ENCODE measurements at regions not wholly inside any gene's neighbourhood (a gene's known extent, or its start where the extent isn't known, plus 50 kb on each side); places are given as distances from the start of the nearest gene placed in this dataset.

- no peaks in the 10 kb centered on the region for H3K27me3 Mint-ChIP-seq (ENCODE audit: low read depth in 3 of 3)
- Histone ChIP-seq H3K4me2 (replicated peaks; ENCODE audit: extremely low read depth, low read length, poor library complexity, severe bottlenecking) (no peak overlapping the region), H4K20me1 (ENCODE audit: insufficient read depth, low read length) (no peaks in the 10 kb centered on the region), H3K27me3 (ENCODE audit: control insufficient read depth in 2 of 2, insufficient read depth in 2 of 2, low read length in 2 of 2) (no peaks in the 10 kb centered on the region), H3K4me3 (replicated peaks in 1 of 3; ENCODE audit: low read depth in 2 of 3, low read length in 3 of 3) (no peak overlapping the region), H3K27ac (ENCODE audit: low read depth in 1 of 2, low read length in 2 of 2) (no peak overlapping the region), H3K36me3 (replicated peaks in 1 of 2; ENCODE audit: control insufficient read depth in 1 of 2, insufficient read depth in 2 of 2, low read length in 2 of 2) (no peaks in the 10 kb centered on the region), H3K9ac (ENCODE audit: insufficient read depth, low read length, poor library complexity, severe bottlenecking) (no peak overlapping the region), H3K9me3 (replicated peaks in 1 of 2; ENCODE audit: control insufficient read depth in 1 of 2, insufficient read depth in 1 of 2, low read length in 2 of 2) (peaks cover 0 to 4% of the 10 kb centered on the region in 2 donors), H3K79me2 (ENCODE audit: insufficient read depth, low read length) (no peaks in the 10 kb centered on the region), H2AFZ (ENCODE audit: insufficient read depth, low read depth, low read length, poor library complexity, severe bottlenecking) (no peak overlapping the region), H3K4me1 (ENCODE audit: control insufficient read depth in 1 of 2, insufficient read depth in 2 of 2, low read length in 2 of 2) (no peaks in the 10 kb centered on the region)
- DNase-seq: no peak
- H3K36me3 Mint-ChIP-seq: no peaks in the 10 kb centered on the region
- intact Hi-C loops (cut with micrococcal nuclease): no loop called here
- TF ChIP-seq CTCF (IDR thresholded peaks at IDR 0.05): no peak
- WGBS (ENCODE audit: insufficient coverage): no CpG with 5 or more reads among the region's 1 CpG
- no peak overlapping the region for H3K27ac Mint-ChIP-seq
- no peaks in the 10 kb centered on the region for H3K4me1 Mint-ChIP-seq
- no peak overlapping the region for H3K4me3 Mint-ChIP-seq
- H3K9me3 Mint-ChIP-seq: peaks cover 0 to 3% (median 0%) of the 10 kb centered on the region in 7 donors
Observed at GRCh38 chr6:91708534-91708933, 1121.7 kb upstream of the MAP3K7 start.

- peaks cover 0 to 4% (median 2%) of the 10 kb centered on the region in 7 donors for H3K9me3 Mint-ChIP-seq
- TF ChIP-seq CTCF (IDR thresholded peaks at IDR 0.05): no peak
- no peak overlapping the region for H3K27ac ChIP-seq (ENCODE audit: low read depth in 1 of 2, low read length in 2 of 2)
- no peaks in the 10 kb centered on the region for H3K27me3 Mint-ChIP-seq (ENCODE audit: low read depth in 3 of 3)
- H3K27me3 ChIP-seq (ENCODE audit: control insufficient read depth in 2 of 2, insufficient read depth in 2 of 2, low read length in 2 of 2): no peaks in the 10 kb centered on the region
- H3K9me3 ChIP-seq (replicated peaks in 1 of 2; ENCODE audit: control insufficient read depth in 1 of 2, insufficient read depth in 1 of 2, low read length in 2 of 2): peaks cover 0 to 4% of the 10 kb centered on the region in 2 donors
- H2AFZ ChIP-seq (ENCODE audit: insufficient read depth, low read depth, low read length, poor library complexity, severe bottlenecking): no peak overlapping the region
- H3K4me1 ChIP-seq (ENCODE audit: control insufficient read depth in 1 of 2, insufficient read depth in 2 of 2, low read length in 2 of 2): no peaks in the 10 kb centered on the region
- no peaks in the 10 kb centered on the region for H3K4me1 Mint-ChIP-seq
- no peaks in the 10 kb centered on the region for H4K20me1 ChIP-seq (ENCODE audit: insufficient read depth, low read length)
- no peaks in the 10 kb centered on the region for H3K36me3 ChIP-seq (replicated peaks in 1 of 2; ENCODE audit: control insufficient read depth in 1 of 2, insufficient read depth in 2 of 2, low read length in 2 of 2)
- H3K79me2 ChIP-seq (ENCODE audit: insufficient read depth, low read length): no peaks in the 10 kb centered on the region
- H3K9ac ChIP-seq (ENCODE audit: insufficient read depth, low read length, poor library complexity, severe bottlenecking): no peak overlapping the region
- no CpG with 5 or more reads among the region's 3 CpGs for WGBS (ENCODE audit: insufficient coverage)
- no peaks in the 10 kb centered on the region for H3K36me3 Mint-ChIP-seq
- no peak overlapping the region for H3K4me2 ChIP-seq (replicated peaks; ENCODE audit: extremely low read depth, low read length, poor library complexity, severe bottlenecking)
- H3K4me3 ChIP-seq (replicated peaks in 1 of 3; ENCODE audit: low read depth in 2 of 3, low read length in 3 of 3): no peak overlapping the region
- DNase-seq: no peak
- intact Hi-C loops (cut with micrococcal nuclease): no loop called here
- no peak overlapping the region for H3K27ac Mint-ChIP-seq
- H3K4me3 Mint-ChIP-seq: no peak overlapping the region
Observed at GRCh38 chr6:91705646-91706045, 1118.8 kb upstream of the MAP3K7 start.
